HG02678 (cell line): ENCODE measurements at regions not wholly inside any gene's neighbourhood (a gene's known extent, or its start where the extent isn't known, plus 50 kb on each side); places are given as distances from the start of the nearest gene placed in this dataset.
"Not testable (repeated sequence)": the region's sequence is repeated elsewhere in the genome, so short reads cannot be mapped to it uniquely, and the experiment has no call there.

ENCODE experiments used
- ATAC-seq: cut with Tn5 transposase; IDR thresholded peaks from one replicate; pipeline ENCODE4 v1.9.1; 2021; ENCODE audit warnings: mild to moderate bottlenecking, moderate library complexity; ENCODE audit not compliant: unreplicated experiment

DNA sequence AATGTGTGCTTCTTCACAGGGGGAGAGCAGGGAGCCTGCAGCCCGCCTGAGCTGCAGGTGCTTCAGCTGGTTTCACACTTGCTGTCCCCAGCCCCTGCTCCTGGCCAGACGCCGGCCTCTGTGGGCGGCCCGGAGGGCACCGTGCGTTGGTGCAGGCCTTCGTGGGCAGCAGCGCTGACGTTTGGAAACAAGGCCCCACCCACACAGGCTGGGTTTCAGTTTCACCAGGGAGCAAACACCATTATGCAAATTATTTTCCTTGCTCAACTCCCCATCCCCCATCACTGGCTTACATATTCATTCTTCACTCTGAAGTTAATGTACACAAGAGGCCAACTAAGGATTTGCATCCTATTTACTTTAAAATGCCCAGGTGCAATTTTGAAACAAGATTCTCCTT, 343.2 kb downstream of the BCL2L11 start:
- peak; percentile 96 for ATAC-seq

- ATAC-seq, result not testable (repeated sequence)
These were observed 343.7 kb downstream of the BCL2L11 start for GRCh38 chr2:111464367-111464766.

DNA sequence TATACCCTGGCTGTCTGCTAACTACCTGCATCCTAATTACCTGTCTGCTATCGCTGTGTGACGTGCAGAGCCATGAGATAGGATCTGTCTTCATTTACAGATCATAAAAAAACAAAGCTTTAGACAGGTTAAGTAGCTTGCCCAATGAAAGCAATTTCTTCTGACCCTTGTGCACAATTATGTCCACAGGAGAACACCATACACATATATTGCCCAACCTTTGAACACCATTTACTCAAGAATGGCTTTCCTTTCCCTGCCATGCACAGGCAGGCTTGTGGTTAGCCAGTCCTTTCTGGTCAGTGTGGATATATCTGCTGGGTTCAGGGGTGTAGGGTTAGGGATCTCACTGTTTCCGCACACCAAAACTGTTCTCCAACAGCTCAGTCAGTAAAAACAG, 344.8 kb downstream of the BCL2L11 start:
- not testable (repeated sequence) for ATAC-seq

GRCh38 chr2:111466744-111467143, 346.0 kb downstream of the BCL2L11 start:
- not testable (repeated sequence) for ATAC-seq

DNA sequence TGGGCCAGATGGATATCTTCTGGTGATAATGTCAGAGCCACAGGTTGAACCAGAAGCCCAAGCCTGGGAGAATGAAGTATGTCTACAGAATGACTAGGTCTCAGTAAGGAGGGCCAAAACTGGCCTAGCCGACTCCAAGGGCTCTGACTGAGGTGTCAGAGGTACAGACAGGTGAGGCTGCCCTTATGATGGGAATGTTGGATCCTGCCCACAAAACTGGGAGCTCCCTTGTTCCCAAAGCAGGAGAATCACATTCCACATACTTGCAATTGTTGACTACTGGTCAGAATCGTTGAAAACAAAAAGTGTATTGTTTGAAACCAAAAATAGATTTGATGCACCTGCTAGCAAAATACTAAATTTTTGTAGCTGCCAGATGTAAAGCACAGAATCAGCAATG, 350.2 kb downstream of the BCL2L11 start:
- ATAC-seq, result not testable (repeated sequence)

DNA sequence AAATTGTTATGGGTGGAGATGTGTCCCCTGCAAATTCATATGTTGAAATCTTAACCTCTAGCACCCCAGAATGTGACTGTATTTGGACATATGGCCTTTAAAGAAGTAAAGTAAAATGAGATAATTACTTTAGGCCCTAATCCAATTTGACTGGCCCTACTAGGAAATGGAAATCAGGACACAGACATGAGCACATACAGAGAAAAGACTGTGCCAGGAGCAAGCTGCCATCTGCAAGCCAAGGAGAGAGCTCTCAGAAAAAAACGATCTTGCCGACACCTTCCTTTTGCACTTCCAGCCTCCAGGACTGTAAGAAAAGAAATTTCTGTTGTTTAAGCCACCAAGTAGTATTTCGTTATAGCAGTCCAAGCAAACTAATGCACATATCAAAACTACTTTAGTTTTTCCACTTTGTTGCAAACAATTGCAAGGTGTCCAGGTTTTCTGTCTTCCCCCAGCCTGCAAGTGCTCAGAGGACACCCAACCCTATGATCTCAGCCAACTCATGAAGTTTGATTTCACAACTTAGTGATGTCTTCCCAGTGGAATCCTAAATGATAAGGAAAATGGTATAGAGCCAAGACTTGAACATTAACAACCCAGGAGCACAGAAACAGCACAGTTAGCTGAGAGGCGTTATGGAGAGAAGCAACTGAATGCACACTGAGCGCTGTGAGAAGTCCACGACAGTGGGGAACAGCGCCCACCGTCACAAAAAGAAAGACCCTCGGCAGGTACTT, 351.2 kb downstream of the BCL2L11 start:
- ATAC-seq, result not testable (repeated sequence)

DNA sequence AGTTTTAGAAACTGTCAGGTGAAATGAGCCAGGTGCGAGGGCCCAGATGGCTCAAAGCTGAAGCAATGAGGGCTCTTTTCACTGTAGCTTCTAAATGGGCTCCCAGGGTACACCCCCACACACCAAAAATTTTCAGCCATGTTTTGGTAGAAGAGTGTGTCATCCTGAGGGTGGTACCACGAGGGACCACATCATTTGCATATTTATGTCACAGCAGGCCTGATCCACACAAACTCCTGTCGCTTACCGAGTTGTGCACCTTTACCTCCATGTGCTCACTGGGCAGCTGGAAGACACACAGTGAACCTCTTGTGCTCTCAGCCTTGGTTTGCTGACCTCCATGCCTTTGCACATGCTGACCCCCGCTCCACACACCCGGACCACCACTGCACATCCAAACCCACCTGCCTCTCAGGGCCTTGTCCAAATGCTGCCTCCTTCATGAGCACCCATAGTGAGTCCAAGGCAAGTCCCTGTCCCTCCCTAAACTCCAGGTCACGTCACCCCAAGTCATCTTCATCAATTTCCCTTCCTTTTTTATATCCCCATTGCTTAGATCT, 352.2 kb downstream of the BCL2L11 start:
- ATAC-seq, result not testable (repeated sequence)

- not testable (repeated sequence) for ATAC-seq
These were observed 352.8 kb downstream of the BCL2L11 start for GRCh38 chr2:111473522-111473921.

DNA sequence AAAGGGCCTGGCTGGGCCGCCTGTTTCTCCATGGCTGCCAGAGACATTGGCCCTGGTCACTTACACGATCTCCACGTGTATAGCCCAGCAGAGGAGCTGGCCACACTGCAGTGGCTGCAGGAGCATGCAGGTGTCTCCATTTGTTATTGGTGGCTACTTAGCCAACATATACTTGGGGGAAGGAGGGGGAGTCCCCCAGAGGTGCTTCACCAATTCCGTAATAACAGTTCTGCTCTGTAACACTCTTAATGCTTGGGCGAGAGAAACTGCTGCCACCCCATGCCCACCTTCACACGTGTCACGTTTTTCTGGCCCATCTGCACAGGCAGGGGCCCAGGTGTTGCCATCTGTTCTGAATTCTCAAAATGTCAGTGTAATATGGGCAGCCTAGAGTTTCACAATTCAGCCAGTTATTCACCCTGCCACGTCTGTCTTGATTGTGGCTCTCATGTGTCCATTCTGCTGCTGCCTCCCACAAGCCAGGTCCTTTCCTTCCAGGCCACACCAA, 353.5 kb downstream of the BCL2L11 start:
- not testable (repeated sequence) for ATAC-seq

DNA sequence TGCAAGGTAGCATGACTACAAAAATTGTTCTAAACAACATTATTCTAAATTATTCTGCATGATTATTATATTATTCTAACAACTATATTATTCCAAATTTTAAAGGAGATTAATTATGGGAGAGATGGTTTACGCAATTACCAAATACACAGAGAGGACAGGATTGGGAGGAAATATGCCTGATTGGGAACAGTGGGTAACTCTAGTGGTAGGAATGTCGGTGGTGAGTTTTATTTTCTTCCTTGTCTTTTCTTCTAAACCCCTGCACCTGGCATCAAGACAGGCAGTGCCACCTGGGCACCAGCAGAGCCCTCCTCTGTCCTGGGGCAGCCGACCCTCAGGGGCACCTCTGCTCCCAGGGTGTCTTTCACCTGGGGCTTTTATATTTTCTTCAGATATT, 357.6 kb downstream of the BCL2L11 start:
- ATAC-seq, result not testable (repeated sequence)

- peak; percentile 63 for ATAC-seq
These were observed 358.2 kb downstream of the BCL2L11 start for GRCh38 chr2:111478871-111479318.

DNA sequence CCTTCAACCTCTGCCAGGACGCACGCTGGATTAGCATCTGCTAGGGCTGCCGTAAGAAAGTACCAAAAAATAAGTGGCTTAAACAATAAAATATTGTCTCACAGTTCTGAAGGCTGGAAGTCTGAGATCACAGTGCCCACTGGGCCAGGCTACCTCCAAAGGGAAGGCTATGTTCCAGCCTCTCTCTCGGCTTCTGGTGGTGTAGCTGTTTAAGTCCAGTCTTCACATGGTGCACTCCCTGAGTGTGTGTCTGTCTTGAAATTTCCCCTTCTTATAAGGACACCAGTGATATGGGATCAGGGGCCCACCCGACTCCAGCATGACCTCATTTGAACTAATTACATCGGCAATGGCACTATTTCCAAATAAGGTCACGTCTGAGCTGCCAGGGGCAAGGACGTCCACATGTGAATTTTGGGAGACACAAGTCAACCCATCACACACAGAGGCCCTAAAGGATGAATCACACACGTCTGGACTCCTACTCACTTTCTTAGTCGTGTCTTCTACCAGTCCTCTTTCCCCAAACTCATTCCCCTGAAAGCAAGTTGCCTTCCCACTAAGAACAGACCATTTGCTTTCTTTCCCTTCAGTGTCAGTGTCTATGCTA, 359.4 kb downstream of the BCL2L11 start:
- not testable (repeated sequence) for ATAC-seq

GRCh38 chr2:111480633-111481032, 359.9 kb downstream of the BCL2L11 start:
- not testable (repeated sequence) for ATAC-seq

- not testable (repeated sequence) for ATAC-seq
These were observed 360.5 kb downstream of the BCL2L11 start for GRCh38 chr2:111481219-111481618.

DNA sequence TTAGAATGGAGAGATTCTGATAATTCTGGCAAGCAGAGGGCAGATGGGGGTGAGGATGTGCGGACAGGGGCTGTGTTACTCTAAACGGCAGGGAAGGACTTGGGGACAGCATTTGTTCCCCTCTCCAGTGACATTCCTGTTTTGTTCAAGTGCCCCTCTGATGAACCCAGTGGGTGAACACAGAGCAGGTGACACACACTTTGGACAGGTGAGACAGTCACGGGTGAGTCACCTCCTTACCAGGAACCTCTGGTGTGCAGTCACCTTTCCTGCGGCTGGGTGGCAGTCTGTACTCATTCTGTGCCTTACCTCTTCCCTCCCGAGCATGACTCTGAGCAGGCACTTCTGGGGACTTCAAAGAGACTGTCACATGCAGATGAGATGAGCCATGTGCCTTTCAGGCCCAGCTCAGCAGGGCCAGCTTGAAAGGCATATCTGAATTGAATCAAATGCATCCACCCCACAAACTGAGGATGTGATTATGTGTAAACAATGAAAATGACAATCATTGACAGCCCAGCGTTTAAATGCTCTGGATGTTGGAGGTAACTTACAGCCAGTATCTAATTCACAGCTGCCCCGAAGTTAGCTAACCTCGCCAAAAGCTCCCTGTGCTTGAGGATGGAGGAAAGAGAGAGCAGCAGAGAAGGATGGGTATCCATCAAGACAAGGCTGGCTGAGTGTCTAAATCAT, 362.4 kb downstream of the BCL2L11 start:
- peak; percentile 76 for ATAC-seq

DNA sequence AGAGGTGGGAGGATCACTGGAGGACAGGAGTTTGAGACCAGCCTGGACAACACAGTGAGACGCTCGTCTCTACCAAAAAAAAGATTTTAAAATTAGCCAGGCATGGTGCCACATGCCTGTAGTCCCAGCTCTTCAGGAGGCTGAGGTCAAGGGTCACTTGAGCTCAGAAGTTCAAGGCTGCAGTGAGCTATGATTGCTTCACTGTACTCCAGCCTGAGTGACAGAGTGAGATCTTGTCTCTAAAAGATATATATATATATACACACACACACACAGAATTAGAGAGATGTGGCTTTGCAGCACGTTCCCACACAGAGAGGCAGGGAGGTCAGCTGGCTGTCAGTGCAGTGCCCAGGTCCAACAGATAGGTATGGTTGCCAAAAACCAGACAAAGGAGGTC, 363.4 kb downstream of the BCL2L11 start:
- not testable (repeated sequence) for ATAC-seq

DNA sequence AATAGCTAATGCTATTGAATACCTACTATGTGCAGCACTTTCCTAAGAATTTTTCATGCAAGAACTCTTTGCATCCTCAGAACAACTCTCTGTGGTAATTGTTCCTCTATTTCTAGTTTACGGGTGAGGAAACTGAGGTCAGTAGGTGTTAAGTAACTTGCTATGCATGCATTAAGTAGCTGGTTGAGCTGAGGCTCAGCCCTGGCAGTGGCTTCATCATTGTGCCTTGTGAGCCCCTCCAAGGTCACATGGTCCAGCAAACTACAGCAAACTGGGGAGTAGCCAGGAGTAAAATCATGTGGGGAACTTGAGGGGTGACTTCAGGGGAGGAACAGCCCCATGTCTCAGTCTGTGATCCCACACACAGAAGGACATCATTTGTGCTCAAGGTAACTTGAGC, 365.2 kb downstream of the BCL2L11 start:
- not testable (repeated sequence) for ATAC-seq

- not testable (repeated sequence) for ATAC-seq
These were observed 367.7 kb downstream of the BCL2L11 start for GRCh38 chr2:111488451-111488850.

- ATAC-seq, result not testable (repeated sequence)
These were observed 368.7 kb downstream of the BCL2L11 start for GRCh38 chr2:111489460-111489859.

DNA sequence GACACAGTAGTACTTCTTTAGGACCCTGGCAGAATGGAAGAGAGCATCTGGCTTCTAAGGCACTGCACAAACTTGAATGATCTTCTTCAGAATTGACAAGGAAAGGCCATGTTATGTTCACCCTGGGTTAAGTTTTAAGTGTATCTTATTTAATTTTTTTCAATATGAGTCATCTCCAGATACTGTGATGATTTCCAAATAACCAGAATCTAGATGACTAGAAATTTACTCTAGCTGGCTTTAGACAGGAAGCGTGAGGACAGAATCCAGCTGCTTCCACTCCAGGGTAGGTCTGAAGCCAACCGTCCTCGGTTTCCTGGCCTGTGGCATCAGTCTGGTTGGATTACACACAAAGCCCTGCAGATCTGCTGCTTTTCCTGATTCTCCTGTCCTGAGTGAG, 370.5 kb downstream of the BCL2L11 start:
- ATAC-seq, result not testable (repeated sequence)

DNA sequence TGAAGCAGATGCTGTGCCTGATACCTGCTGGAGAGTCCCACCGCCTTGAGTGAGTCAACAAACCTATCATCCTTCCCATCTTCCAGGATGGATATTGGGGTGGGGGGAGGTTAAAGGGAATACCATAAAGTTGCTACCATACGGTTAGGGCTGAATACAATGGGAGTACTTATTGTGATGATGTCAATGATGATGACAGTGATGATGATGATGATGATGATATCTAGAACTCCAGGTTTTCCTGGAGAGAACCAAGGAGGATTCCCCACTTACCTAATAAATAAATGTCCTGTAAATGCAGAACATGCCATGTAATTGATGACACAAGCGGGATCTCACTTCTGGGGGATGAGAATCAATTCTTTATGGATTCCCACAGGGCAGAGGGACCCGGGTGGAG, 370.9 kb downstream of the BCL2L11 start:
- not testable (repeated sequence) for ATAC-seq
